Coronary artery (tissue), 2 donors: ENCODE measurements at regions not wholly inside any gene's neighbourhood (a gene's known extent, or its start where the extent isn't known, plus 50 kb on each side); places are given as distances from the start of the nearest gene placed in this dataset.

ENCODE experiments used
- DNase-seq: peaks from one replicate; pipeline ENCODE4 v3.0.0-alpha.2; 2017; ENCODE audit warnings: low spot score
- H3K27ac ChIP-seq, 2 donors: fragments of 200-600 bp; sonication (generic); one replicate each; pipeline ENCODE4 v1.5.1; 2016 to 2019
- H3K4me3 ChIP-seq: fragments of 200-600 bp; sonication (generic); 2 replicates; pipeline ENCODE4 v1.5.1; 2016; ENCODE audit warnings: mild to moderate bottlenecking, moderate library complexity
- CTCF ChIP-seq: fragments of 200-600 bp; sonication (generic); IDR thresholded peaks from one replicate; pipeline ENCODE4 v1.5.1; 2019; ENCODE audit warnings: antibody characterized with exemption

GRCh38 chr6:19157486-19157885 lies 679.7 kb upstream of the ID4 start:
- TF ChIP-seq CTCF, result no peak
- Histone ChIP-seq H3K4me3 (no peak overlapping the region), H3K27ac (no peak overlapping the region)
- DNase-seq, result no peak

- TF ChIP-seq CTCF, result no peak
- H3K4me3 ChIP-seq, result no peak overlapping the region
- no peak for DNase-seq
- peak overlapping the region in 1 of 2 donors; percentile 52 for H3K27ac ChIP-seq
Observed at GRCh38 chr6:19158586-19158985, 678.6 kb upstream of the ID4 start.

GRCh38 chr6:19159089-19159488 lies 678.1 kb upstream of the ID4 start:
- H3K27ac ChIP-seq, result peak overlapping the region in 1 of 2 donors; percentile 52
- H3K4me3 ChIP-seq, result no peak overlapping the region
- no peak for TF ChIP-seq CTCF
- no peak for DNase-seq

GRCh38 chr6:19159561-19159960 lies 677.6 kb upstream of the ID4 start:
- Histone ChIP-seq H3K27ac (peak overlapping the region in 1 of 2 donors; percentile 52), H3K4me3 (no peak overlapping the region)
- TF ChIP-seq CTCF, result no peak
- DNase-seq, result no peak

- TF ChIP-seq CTCF, result no peak
- DNase-seq, result no peak
- H3K27ac ChIP-seq, result peak overlapping the region in 1 of 2 donors; percentile 52
- no peak overlapping the region for H3K4me3 ChIP-seq
Observed at GRCh38 chr6:19160081-19160730, 677.0 kb upstream of the ID4 start.

GRCh38 chr6:19167251-19167650 lies 669.9 kb upstream of the ID4 start:
- peak overlapping the region in 1 of 2 donors; percentile 2 for H3K27ac ChIP-seq
- no peak overlapping the region for H3K4me3 ChIP-seq
- TF ChIP-seq CTCF, result no peak
- no peak for DNase-seq

- Histone ChIP-seq H3K27ac (peak overlapping the region in 1 of 2 donors; percentile 0), H3K4me3 (no peak overlapping the region)
- DNase-seq, result no peak
- TF ChIP-seq CTCF, result no peak
Observed at GRCh38 chr6:19169366-19169765, 667.8 kb upstream of the ID4 start.
